CD4-positive, alpha-beta T cell (primary cell): ENCODE measurements at regions not wholly inside any gene's neighbourhood (a gene's known extent, or its start where the extent isn't known, plus 50 kb on each side); places are given as distances from the start of the nearest gene placed in this dataset.

Experiments used
- ATAC-seq: fragments of 200-7000 bp; cut with Tn5 transposase; one replicate; pipeline ENCODE4 v1.10.0; 2022; ENCODE audit warnings: mild to moderate bottlenecking; ENCODE audit not compliant: poor library complexity
- CTCF ChIA-PET: fragments of 350-600 bp; sonication (Branson Sonifier 250); formaldehyde crosslinking; loops from one replicate; lab custom pipeline; 2021; ENCODE audit warnings: antibody characterized with exemption, inconsistent platforms; lab: Charles Lee
- POLR2A ChIA-PET: fragments of 350-600 bp; sonication (Branson Sonifier 250); formaldehyde crosslinking; loops from one replicate; lab custom pipeline; 2021; ENCODE audit warnings: antibody characterized with exemption, inconsistent platforms; lab: Charles Lee
- DNase-seq, 14 experiments: peaks; one replicate each; pipeline ENCODE4 v3.0.0-alpha.2; 2013 to 2020; ENCODE audit warnings: mixed read lengths in 2 of 14
- H3K27ac ChIP-seq, 2 donors: one replicate each; pipeline versions ENCODE4 v1.5.1 to v1.7.0; 2013; ENCODE audit warnings: low read length in 2 of 2, low read depth in 1 of 2, mild to moderate bottlenecking in 1 of 2
- H3K27me3 ChIP-seq, 2 experiments: 1 replicate in 1 of 2; 2 replicates in 1 of 2; pipeline versions ENCODE4 v1.6.1 to v1.7.0; 2013; ENCODE audit warnings: low read length in 2 of 2, control low read depth in 1 of 2, mild to moderate bottlenecking in 1 of 2, moderate library complexity in 1 of 2; ENCODE audit not compliant: insufficient read depth in 2 of 2, control insufficient read depth in 1 of 2
- H3K36me3 ChIP-seq: one replicate; pipeline ENCODE4 v1.6.1; 2013; ENCODE audit warnings: low read length, control low read depth; ENCODE audit not compliant: insufficient read depth
- H3K4me1 ChIP-seq: one replicate; pipeline ENCODE4 v1.6.1; 2013; ENCODE audit warnings: low read length, control low read depth; ENCODE audit not compliant: insufficient read depth
- H3K4me3 ChIP-seq: one replicate; pipeline ENCODE4 v1.5.1; 2013; ENCODE audit warnings: mild to moderate bottlenecking, low read length, moderate library complexity
- H3K9me3 ChIP-seq, 2 experiments: 1 replicate in 1 of 2; 2 replicates in 1 of 2; pipeline versions ENCODE4 v1.6.1 to v1.7.0; 2013; ENCODE audit warnings: low read length in 2 of 2, mild to moderate bottlenecking in 2 of 2, control low read depth in 1 of 2, moderate library complexity in 1 of 2; ENCODE audit not compliant: control insufficient read depth in 1 of 2, insufficient read depth in 1 of 2
- H3K27ac Mint-ChIP-seq: one replicate; pipeline ENCODE4 v1.8.0; 2020; ENCODE audit warnings: mixed read lengths
- H3K27me3 Mint-ChIP-seq: one replicate; pipeline ENCODE4 v1.8.0; 2021; ENCODE audit warnings: mixed read lengths
- H3K36me3 Mint-ChIP-seq: one replicate; pipeline ENCODE4 v1.8.0; 2021; ENCODE audit warnings: low read depth, mixed read lengths
- H3K4me1 Mint-ChIP-seq: one replicate; pipeline ENCODE4 v1.8.0; 2021; ENCODE audit warnings: low read depth, mixed read lengths
- H3K4me3 Mint-ChIP-seq: one replicate; pipeline ENCODE4 v1.8.0; 2020; ENCODE audit warnings: mild to moderate bottlenecking, mixed read lengths
- H3K9me3 Mint-ChIP-seq: one replicate; pipeline ENCODE4 v1.8.0; 2020; ENCODE audit warnings: mixed read lengths
- CTCF ChIP-seq: fragments of 200-600 bp; IDR thresholded peaks from one replicate; pipeline ENCODE4 v1.8.0; 2022; ENCODE audit warnings: antibody characterized with exemption, mild to moderate bottlenecking
- intact Hi-C, 2 experiments: fragments of 100-400 bp; cut with DNase I in 1 of 2; cut with micrococcal nuclease in 1 of 2; formaldehyde crosslinking; loops; one replicate each; pipeline versions ENCODE4 v1.15.1 to v1.9.0; 2023 to 2025; cut with DNase I, micrococcal nuclease

GRCh38 chr6:112743323-112743722 lies 396.2 kb downstream of the RFPL4B start:
- Mint-ChIP-seq H3K36me3 (no peaks in the 10 kb centered on the region), H3K4me3 (no peak overlapping the region), H3K27me3 (no peaks in the 10 kb centered on the region), H3K27ac (no peak overlapping the region), H3K4me1 (no peaks in the 10 kb centered on the region), H3K9me3 (no peaks in the 10 kb centered on the region)
- ATAC-seq: no peak
- no peaks in the 10 kb centered on the region for H3K27me3 ChIP-seq
- no peak for DNase-seq
- ChIA-PET CTCF (no interaction called here), POLR2A (no interaction called here)
- peaks cover 0 to 5% of the 10 kb centered on the region in 2 experiments for H3K9me3 ChIP-seq
- no peaks in the 10 kb centered on the region for H3K36me3 ChIP-seq
- TF ChIP-seq CTCF: no peak
- H3K27ac ChIP-seq: no peak overlapping the region
- intact Hi-C loops: no loop called here
- no peak overlapping the region for H3K4me3 ChIP-seq
- no peaks in the 10 kb centered on the region for H3K4me1 ChIP-seq

DNA sequence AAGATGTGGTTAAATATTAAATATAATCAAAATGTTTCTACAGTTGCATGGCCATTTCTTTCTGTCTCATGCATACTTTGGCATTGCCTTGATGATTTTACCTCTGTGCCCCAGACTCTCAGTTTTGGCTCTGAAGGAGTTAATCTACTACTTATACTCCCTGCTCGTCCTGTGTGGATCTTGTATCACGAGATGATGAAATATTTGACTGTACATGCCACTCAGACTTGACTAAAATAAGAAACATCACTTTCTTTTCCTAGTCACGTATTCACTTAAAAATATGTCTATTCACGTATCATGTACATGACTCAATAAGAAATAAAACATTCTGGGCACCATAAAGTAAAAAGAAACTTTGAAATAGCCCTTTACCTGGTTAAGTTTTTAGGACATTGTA lies 397.7 kb downstream of the RFPL4B start:
- Mint-ChIP-seq H3K27ac (no peak overlapping the region), H3K27me3 (no peaks in the 10 kb centered on the region), H3K36me3 (no peaks in the 10 kb centered on the region), H3K9me3 (no peaks in the 10 kb centered on the region), H3K4me1 (no peaks in the 10 kb centered on the region), H3K4me3 (no peak overlapping the region)
- no peaks in the 10 kb centered on the region for H3K4me1 ChIP-seq
- ChIA-PET POLR2A (no interaction called here), CTCF (no interaction called here)
- H3K36me3 ChIP-seq: no peaks in the 10 kb centered on the region
- intact Hi-C loops: no loop called here
- no peaks in the 10 kb centered on the region for H3K27me3 ChIP-seq
- no peak for DNase-seq
- H3K4me3 ChIP-seq: no peak overlapping the region
- no peak for TF ChIP-seq CTCF
- no peaks in the 10 kb centered on the region for H3K9me3 ChIP-seq
- H3K27ac ChIP-seq: no peak overlapping the region
- no peak for ATAC-seq

- H3K4me3 Mint-ChIP-seq: no peak overlapping the region
- H3K4me3 ChIP-seq: no peak overlapping the region
- CTCF ChIA-PET: no interaction called here
- no peak overlapping the region for H3K27ac Mint-ChIP-seq
- DNase-seq (no peak), ATAC-seq (no peak)
- no peaks in the 10 kb centered on the region for H3K27me3 ChIP-seq
- no peaks in the 10 kb centered on the region for H3K36me3 Mint-ChIP-seq
- H3K4me1 Mint-ChIP-seq: no peaks in the 10 kb centered on the region
- H3K36me3 ChIP-seq: no peaks in the 10 kb centered on the region
- intact Hi-C loops: no loop called here
- no peaks in the 10 kb centered on the region for H3K27me3 Mint-ChIP-seq
- H3K4me1 ChIP-seq: no peaks in the 10 kb centered on the region
- POLR2A ChIA-PET: interaction anchor here (0.6 kb wide), 1 partner anchor 358 kb away, joined by 3 read pairs; no protein-coding TSS in a partner anchor
- no peaks in the 10 kb centered on the region for H3K9me3 ChIP-seq
- no peak for TF ChIP-seq CTCF
- no peaks in the 10 kb centered on the region for H3K9me3 Mint-ChIP-seq
- H3K27ac ChIP-seq: no peak overlapping the region
Observed at GRCh38 chr6:112745765-112746164, 398.6 kb downstream of the RFPL4B start.
